SW 1271 (cell line): ENCODE measurements at regions not wholly inside any gene's neighbourhood (a gene's known extent, or its start where the extent isn't known, plus 50 kb on each side); places are given as distances from the start of the nearest gene placed in this dataset.
"Not testable (repeated sequence)": the region's sequence is repeated elsewhere in the genome, so short reads cannot be mapped to it uniquely, and the experiment has no call there.

Source experiments
- DNase-seq, 2 experiments: peaks; one replicate each; lab custom pipeline; 2025; lab: John Stamatoyannopoulos, UW

- no peak for DNase-seq
These were observed 1267.5 kb upstream of the CDH9 start for GRCh38 chr5:28305891-28306290.

DNA sequence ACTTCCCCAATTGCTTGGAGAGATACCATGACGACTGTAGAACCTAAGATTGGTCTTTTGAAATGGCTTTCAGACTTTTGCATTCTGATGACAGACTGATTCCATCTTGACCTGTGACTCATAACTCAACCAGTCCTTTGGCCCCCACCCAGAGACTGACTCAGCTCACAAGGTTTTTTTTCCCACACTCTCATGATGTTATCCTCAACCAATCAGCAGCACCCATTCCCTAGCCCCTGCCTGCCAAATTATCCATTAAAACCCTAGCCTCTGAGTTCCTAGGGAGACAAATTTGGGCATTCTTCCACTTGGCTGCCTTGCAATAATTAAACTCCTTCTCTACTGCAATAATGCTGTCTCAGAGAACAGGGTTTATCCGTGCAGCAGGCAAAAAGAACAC lies 1263.3 kb upstream of the CDH9 start:
- DNase-seq = peak in 1 of 2 experiments; percentile 27

- DNase-seq = no peak
These were observed 1258.0 kb upstream of the CDH9 start for GRCh38 chr5:28296254-28297013.

- DNase-seq = not testable (repeated sequence)
These were observed 1248.6 kb upstream of the CDH9 start for GRCh38 chr5:28287021-28287420.

DNA sequence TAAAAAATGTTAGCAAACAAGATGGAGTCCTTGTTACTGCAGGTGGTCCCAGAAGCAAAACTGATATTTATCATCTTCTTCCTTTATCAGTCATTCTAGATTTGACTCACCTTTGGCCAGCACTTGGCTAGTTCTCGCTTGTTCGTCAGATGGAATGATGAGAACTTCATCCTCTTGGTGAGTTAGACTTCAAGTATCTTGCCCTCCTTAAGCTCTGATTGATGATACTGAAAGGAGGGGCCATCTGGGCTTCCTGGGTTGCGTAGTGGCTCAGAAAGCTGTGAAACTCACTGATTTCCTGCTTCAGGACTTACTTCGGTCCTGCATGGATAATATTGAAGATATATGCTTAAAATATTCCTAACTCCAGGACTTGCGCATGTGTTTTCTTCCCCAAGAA lies 1248.2 kb upstream of the CDH9 start:
- no peak for DNase-seq

DNA sequence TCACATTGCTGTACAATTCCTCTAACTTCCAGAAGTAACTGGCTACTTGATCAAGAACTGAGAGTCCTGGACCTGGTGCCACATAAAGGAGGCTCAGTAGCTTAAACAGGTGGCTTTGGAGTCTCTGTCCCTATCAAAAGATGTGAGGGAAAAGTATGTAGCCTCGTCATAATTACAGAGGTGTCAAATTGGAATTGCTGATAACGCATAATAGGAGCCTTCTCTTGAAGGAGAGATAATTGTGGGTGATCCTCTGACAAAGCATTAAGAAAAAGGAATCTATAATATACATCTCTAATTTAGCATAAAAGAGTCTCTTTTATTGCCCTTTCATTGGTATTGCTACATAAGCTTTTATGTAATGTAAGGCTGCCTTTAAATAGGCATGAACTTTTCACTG lies 1246.4 kb upstream of the CDH9 start:
- no peak for DNase-seq

DNA sequence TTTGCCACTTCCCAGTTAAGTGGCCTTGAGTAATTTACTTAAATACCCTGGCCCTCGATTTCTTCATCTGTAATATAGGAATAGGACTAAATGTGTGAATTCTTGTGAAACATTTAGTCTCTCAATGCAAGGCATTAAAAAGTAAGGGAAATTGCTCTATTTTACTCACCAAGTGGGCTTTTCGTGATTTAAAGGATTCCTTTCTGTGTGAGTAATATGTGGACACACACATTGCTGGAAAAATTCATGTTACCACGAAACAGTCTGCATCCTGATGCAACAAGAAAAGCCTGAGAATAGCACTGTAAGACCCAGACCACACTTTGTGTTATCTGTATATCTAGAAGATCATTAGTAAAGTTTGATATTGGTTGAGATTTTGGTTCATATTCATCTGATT lies 1243.0 kb upstream of the CDH9 start:
- DNase-seq = no peak

DNA sequence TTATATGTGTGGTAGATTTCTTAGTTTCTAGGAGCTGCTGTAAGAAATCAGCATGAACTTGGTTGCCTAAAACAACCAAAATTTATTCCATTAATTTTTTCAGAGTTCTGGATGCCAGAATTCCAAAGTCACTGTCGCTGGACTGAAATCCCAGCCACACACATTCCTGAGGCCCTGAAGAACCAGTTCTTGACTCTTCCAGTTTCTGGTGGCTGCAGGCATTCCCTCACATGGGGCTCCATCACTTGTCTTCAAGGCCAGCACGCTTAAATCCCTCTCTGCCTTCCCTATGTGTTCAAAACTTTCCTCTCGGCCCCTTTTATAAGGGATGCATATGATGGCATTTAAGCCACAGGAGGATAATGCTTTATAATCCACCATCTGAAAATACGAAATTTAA lies 1237.5 kb upstream of the CDH9 start:
- no peak for DNase-seq

DNA sequence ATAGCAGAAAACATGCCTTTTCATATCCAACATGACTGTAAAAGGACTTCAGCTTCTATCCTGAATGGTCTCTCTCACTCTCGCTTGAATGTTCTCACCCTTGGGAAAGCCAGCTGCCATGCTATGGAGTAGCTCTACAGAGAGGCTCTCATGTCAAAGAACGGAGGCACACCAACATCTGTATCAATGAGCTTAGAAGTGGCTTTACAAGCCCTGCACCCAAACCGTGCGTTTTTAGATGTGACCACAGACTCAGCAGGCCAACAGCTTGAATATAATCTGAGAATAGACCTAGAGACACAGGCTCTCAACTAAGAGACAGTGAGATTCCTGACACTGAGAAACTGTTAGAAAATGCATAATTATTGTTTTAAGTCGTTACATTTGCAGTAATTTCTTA lies 1231.6 kb upstream of the CDH9 start:
- no peak for DNase-seq

GRCh38 chr5:28265877-28266276 lies 1227.5 kb upstream of the CDH9 start:
- DNase-seq = no peak

DNA sequence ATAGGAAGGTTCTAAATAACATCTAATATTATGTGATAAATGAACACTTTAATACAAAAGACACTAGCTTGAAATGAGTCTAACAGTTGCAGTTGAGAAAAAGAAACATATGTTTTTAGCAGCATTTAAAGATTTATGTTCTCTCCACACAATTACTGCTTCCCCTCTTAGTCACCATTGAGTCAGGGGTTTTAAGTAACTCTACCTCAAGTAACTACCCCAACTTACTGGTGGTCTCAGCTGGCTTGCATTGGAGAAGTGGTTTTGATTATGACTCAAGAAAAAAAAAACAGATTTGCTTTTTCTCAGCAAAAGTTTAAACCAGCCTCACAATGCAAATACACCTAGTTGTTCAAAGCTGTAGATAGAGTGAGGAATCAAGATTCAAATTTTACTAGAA lies 1216.5 kb upstream of the CDH9 start:
- no peak for DNase-seq

DNA sequence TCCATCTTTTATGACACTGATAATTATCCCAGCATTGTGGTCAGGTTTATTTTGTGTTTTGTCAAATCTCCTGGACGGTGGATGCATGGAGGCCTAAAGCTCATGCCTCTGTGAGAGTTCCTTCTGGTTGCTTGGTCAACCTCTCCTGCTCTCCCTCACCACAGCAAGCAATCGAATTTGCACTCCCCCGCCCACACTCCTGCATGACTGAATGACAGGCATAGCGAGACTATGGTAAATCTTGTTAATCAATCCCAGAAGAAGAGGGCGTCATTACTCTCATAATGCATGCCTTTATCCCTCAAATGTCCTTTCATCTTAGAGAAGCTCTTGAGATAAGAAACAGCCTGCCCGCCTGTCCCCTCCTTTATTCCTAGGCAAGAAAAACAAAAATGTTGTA lies 1215.0 kb upstream of the CDH9 start:
- no peak for DNase-seq

- DNase-seq = no peak
These were observed 1211.5 kb upstream of the CDH9 start for GRCh38 chr5:28249771-28250415.

DNA sequence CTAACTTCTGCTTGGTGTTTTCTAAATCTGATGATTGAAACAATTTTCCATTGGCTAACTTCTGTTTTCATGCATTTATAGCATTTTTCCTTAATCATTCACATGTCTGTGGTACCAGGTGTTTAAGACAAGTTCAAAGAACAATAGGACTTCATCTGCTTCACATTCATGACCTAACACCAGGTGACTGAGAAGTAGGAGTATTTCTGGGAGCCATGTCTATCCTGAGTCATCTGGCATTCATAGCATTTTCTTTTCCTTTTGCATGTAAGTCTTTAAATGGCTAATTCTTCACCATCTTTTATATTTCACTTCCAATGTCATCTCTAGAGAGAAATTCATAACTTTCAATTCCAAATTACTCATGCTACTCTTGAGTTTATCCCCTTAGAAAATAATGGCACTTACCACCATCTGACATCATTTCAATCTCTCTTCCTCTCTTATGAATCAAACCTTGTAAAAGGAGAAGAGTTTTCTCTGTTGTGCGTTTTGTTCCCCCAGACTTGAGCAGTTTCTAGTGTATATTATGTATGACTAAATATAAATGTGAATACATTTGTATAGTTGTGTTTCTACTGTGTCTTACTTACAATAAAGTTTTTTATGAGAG lies 1196.1 kb upstream of the CDH9 start:
- no peak for DNase-seq

GRCh38 chr5:28226407-28226806 lies 1188.0 kb upstream of the CDH9 start:
- no peak for DNase-seq

DNA sequence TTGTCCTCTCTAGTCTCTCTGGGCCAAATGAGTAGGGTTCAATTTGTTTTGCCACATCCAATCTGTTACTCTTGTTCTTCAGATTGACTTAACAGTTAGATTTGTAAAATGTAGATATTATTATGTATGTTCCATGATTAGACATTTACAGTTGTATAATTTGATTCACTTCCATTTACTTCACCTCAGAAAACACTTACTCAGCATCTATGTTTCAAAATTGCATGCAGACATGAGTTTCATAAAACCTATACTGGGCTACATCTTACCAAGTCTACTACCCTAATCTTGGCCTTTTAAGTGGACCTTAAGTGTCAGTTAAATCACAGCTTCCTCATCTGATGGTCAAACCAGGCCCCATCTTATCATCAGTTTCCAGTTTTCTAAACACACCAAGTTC lies 1181.2 kb upstream of the CDH9 start:
- no peak for DNase-seq

- no peak for DNase-seq
These were observed 1179.3 kb upstream of the CDH9 start for GRCh38 chr5:28217695-28218094.

DNA sequence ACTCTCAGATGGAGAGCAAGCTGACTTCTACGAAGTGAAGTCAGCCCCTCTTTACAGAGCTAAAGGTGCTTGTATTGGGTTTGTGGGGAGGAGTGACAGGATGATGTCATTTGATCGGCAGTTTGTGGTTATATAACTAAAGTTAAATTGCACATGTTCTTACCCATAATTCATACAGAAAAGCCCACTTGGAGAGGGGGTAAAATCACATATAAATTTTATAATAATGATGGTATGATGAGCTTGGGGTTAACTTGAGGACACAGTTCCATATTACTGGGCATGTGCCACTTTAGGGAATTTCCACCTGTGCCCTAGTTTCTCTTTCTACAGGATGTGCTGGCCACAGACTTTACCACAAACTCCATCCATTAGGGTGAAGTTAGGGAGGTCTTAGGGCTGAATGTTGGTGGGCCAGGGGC lies 1178.6 kb upstream of the CDH9 start:
- DNase-seq = no peak

DNA sequence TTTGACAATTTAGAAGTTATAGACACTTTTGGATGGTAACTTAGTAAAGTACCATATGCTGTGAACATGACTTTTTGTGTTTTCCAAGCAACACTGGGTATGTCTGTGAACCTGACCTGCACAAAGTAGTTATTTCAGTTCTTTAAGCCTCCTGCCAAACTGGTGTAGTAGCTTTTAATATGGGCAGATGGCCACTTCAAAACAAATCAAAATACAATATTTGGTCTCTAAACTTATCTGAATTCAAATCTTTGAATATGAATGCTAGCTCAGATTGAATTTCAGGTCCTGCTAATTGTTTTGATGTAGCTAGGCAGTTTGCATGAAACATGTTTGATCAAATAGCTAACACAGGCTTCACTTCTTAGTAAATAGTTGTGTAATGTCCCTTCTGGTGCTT lies 1176.7 kb upstream of the CDH9 start:
- DNase-seq = no peak

- no peak for DNase-seq
These were observed 1175.9 kb upstream of the CDH9 start for GRCh38 chr5:28214292-28214691.

DNA sequence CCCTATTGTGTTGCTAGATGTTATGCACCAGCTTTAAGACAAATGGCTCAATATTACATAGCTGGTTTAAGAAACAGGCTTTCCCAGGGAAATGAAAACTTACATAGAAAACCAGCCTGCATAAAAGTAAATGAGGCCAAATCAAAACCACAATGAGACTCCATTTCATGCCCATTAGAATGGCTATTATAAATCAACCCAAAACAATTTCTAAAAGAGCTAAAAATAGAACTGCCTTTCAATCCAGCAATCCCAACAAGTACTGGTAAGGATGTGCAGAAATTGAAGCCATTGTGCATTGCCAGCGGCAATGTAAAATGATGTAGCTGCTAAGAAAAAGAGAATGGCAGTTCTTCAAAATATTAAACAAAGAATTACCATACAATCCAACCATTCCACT lies 1170.0 kb upstream of the CDH9 start:
- DNase-seq = no peak

GRCh38 chr5:28190011-28190410 lies 1151.6 kb upstream of the CDH9 start:
- DNase-seq = no peak

GRCh38 chr5:28174691-28175090 lies 1136.3 kb upstream of the CDH9 start:
- no peak for DNase-seq
